Prostate gland (tissue), 2 donors: ENCODE measurements at regions not wholly inside any gene's neighbourhood (a gene's known extent, or its start where the extent isn't known, plus 50 kb on each side); places are given as distances from the start of the nearest gene placed in this dataset.

Experiments used
- DNase-seq: peaks from one replicate; pipeline ENCODE4 v3.0.0-alpha.2; 2019; ENCODE audit warnings: low spot score
- H3K27ac ChIP-seq, 2 donors: fragments of 200-600 bp; sonication (generic); 2 replicates each; pipeline ENCODE4 v1.5.1; 2017 to 2019
- H3K27me3 ChIP-seq: fragments of 200-600 bp; sonication (generic); replicated peaks from 2 replicates; pipeline ENCODE4 v1.5.1; 2019; ENCODE audit not compliant: insufficient read depth
- H3K36me3 ChIP-seq, 2 donors: fragments of 200-600 bp; sonication (generic); 1 replicate in 1 of 2; 2 replicates in 1 of 2; pipeline versions ENCODE4 v1.5.1 to v1.8.1; 2017 to 2019
- H3K4me1 ChIP-seq: fragments of 200-600 bp; sonication (generic); replicated peaks from 2 replicates; pipeline ENCODE4 v1.5.1; 2019
- H3K4me3 ChIP-seq, 2 donors: fragments of 200-600 bp; sonication (generic); 2 replicates each; pipeline ENCODE4 v1.5.1; 2017 to 2019
- H3K9me3 ChIP-seq: fragments of 200-600 bp; sonication (generic); 2 replicates; pipeline ENCODE4 v1.5.1; 2017
- POLR2A ChIP-seq: fragments of 450-650 bp; IDR thresholded peaks from one replicate; pipeline ENCODE4 v1.6.1; 2016; ENCODE audit warnings: antibody characterized with exemption, mild to moderate bottlenecking
- POLR2AphosphoS5 ChIP-seq: sonication (generic); formaldehyde crosslinking; IDR thresholded peaks from one replicate; pipeline ENCODE4 v1.6.1; 2017; ENCODE audit warnings: antibody characterized with exemption
- WGBS: methylation state at CpG from one replicate; pipeline ENCODE4 v1.1.5; 2018; 5-methylcytosine and 5-hydroxymethylcytosine counted together
- intact Hi-C: fragments of 100-400 bp; cut with DNase I; formaldehyde crosslinking; loops from one replicate; pipeline ENCODE4 v1.14.2; 2022
- TF ChIP-seq, protein P1 (sequence below), 4 experiments: fragments of 200-600 bp in 2 of 4; fragments of 450-650 bp in 2 of 4; sonication (generic) in 2 of 4; IDR thresholded peaks; 1 replicate in 3 of 4; 2 replicates in 1 of 4; pipeline ENCODE4 v1.5.1; 2016 to 2019; ENCODE audit warnings: antibody characterized with exemption in 4 of 4, mild to moderate bottlenecking in 2 of 4, moderate library complexity in 2 of 4

DNA sequence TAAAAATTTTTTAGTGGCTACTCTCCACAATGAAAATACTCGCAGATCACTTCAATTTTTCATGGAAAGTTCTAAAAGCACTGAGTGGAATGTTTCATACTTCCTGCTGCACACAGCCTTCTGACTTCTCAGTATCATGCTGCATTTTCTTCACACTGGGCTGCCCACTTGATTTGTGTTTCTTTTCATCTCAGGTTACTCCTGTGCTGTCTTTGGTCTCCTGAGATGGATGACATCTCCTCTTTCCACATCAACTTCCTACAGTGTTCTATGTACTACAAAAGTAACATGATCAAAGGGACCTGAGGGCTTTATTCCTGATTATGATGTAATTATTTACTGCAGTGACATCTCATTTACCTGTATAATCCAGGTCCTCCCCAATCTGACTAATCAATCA is 927.7 kb downstream of the ROBO2 start:
- no peak for DNase-seq
- Histone ChIP-seq H3K27ac (no peak overlapping the region), H3K4me1 (no peaks in the 10 kb centered on the region), H3K27me3 (no peaks in the 10 kb centered on the region), H3K9me3 (no peaks in the 10 kb centered on the region), H3K4me3 (no peak overlapping the region), H3K36me3 (no peaks in the 10 kb centered on the region)
- intact Hi-C loops: no loop called here
- TF ChIP-seq, protein P1, sequence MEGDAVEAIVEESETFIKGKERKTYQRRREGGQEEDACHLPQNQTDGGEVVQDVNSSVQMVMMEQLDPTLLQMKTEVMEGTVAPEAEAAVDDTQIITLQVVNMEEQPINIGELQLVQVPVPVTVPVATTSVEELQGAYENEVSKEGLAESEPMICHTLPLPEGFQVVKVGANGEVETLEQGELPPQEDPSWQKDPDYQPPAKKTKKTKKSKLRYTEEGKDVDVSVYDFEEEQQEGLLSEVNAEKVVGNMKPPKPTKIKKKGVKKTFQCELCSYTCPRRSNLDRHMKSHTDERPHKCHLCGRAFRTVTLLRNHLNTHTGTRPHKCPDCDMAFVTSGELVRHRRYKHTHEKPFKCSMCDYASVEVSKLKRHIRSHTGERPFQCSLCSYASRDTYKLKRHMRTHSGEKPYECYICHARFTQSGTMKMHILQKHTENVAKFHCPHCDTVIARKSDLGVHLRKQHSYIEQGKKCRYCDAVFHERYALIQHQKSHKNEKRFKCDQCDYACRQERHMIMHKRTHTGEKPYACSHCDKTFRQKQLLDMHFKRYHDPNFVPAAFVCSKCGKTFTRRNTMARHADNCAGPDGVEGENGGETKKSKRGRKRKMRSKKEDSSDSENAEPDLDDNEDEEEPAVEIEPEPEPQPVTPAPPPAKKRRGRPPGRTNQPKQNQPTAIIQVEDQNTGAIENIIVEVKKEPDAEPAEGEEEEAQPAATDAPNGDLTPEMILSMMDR (IDR thresholded peaks at IDR 0.05): no peak
- no peak for TF ChIP-seq POLR2AphosphoS5
- no peak for TF ChIP-seq POLR2A
- 55% methylated on average over 1 of the region's 1 CpG for WGBS

DNA sequence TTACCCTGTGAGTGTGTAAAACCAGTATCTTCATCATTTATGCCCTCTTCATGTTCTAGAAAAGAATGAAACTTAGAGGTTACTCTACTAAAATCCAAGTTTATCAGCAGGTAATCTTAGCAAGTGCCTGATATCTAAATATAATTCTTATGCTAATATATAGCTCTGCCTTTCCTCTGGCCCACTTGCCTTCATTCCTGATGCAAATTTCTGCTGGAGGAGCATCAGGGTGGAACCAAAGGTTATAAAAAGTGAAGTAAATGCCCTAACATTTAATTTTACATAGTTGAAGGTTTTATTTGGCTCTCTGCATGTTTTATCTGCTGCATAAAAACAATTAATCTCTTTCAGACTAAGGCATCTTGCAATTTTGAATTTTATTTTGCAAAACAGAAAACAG is 936.2 kb downstream of the ROBO2 start:
- Histone ChIP-seq H3K27ac (no peak overlapping the region), H3K9me3 (no peaks in the 10 kb centered on the region), H3K4me3 (no peak overlapping the region), H3K36me3 (no peaks in the 10 kb centered on the region), H3K27me3 (no peaks in the 10 kb centered on the region), H3K4me1 (no peaks in the 10 kb centered on the region)
- DNase-seq: no peak
- TF ChIP-seq, protein P1 (IDR thresholded peaks at IDR 0.05): no peak
- no peak for TF ChIP-seq POLR2A
- no peak for TF ChIP-seq POLR2AphosphoS5
- intact Hi-C loops: no loop called here

DNA sequence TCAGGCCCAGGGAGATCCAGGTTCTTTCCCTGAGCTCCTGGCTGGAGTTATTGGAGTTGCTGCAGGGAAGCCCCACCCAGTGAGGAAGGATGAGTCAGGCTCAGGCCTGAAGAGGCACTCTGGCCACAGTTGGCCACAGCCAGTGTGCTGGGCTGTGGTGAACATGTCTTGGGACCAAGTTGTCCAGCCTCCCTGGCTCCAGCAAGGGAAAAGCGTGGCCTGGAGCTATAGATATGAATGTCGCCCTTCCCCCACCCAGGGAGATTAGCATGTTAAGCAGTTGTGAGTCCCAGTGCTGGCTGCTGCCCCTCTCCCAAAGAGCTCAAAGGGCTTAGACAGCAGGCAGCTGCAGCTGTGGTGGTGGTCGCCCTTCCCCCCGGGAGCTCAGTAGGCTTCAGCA is 963.2 kb downstream of the ROBO2 start:
- no peak for DNase-seq
- Histone ChIP-seq H3K27ac (no peak overlapping the region), H3K27me3 (no peaks in the 10 kb centered on the region), H3K4me3 (no peak overlapping the region), H3K9me3 (no peaks in the 10 kb centered on the region), H3K4me1 (no peaks in the 10 kb centered on the region), H3K36me3 (no peaks in the 10 kb centered on the region)
- WGBS: 97% methylated on average over 4 of the region's 4 CpGs
- TF ChIP-seq, protein P1 (IDR thresholded peaks at IDR 0.05): no peak
- TF ChIP-seq POLR2AphosphoS5: no peak
- TF ChIP-seq POLR2A: no peak
- intact Hi-C loops: no loop called here

DNA sequence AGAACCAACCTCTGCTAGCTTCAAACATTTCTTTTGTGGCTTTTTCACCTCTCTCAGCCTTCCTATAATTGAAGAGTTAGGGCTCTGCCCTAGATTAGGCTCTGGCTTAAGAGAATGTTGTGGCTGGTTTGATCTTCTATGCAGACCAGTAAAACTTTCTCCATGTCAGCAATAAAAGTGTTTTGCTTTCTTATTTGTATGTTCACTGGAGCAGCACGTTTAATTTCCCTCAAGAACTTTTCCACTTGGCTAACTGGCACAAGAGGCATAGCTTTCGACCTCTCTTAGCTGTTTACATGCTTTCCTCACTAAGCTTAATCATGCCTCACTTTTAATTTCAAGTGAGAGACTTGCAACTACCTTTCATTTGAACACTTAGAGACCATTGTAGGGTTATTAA is 964.7 kb downstream of the ROBO2 start:
- TF ChIP-seq, protein P1 (IDR thresholded peaks at IDR 0.05): no peak
- TF ChIP-seq POLR2A: no peak
- no peak for TF ChIP-seq POLR2AphosphoS5
- H3K4me3 ChIP-seq: no peak overlapping the region
- WGBS: 77% methylated on average over 2 of the region's 2 CpGs
- intact Hi-C loops: no loop called here
- DNase-seq: no peak
- no peaks in the 10 kb centered on the region for H3K27me3 ChIP-seq
- no peaks in the 10 kb centered on the region for H3K9me3 ChIP-seq
- no peaks in the 10 kb centered on the region for H3K36me3 ChIP-seq
- no peak overlapping the region for H3K27ac ChIP-seq
- H3K4me1 ChIP-seq: no peaks in the 10 kb centered on the region

DNA sequence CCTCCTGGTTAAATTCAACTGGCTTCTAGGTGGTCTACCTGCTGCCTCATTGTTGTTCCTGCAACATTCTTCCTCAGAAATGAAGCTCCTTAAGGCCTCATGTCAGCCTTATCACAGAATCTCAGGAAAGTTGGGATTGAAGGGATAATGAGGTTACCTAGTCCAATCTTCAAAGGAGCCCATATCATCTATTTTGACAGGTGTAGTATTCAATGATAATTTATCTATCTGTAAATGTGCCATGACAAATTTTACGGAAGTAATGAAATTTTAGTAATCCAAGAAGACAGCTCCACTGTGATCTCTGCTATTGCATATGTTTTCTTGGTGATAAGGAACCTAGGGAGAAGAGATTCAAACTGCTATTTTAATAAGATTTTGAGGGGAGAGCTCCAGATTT is 973.8 kb downstream of the ROBO2 start:
- intact Hi-C loops: no loop called here
- no peak overlapping the region for H3K27ac ChIP-seq
- no peak for DNase-seq
- H3K36me3 ChIP-seq: no peaks in the 10 kb centered on the region
- WGBS: 76% methylated on average over 1 of the region's 1 CpG
- no peak overlapping the region for H3K4me3 ChIP-seq
- no peaks in the 10 kb centered on the region for H3K4me1 ChIP-seq
- H3K9me3 ChIP-seq: no peaks in the 10 kb centered on the region
- H3K27me3 ChIP-seq: no peaks in the 10 kb centered on the region
- TF ChIP-seq POLR2AphosphoS5: no peak
- no peak for TF ChIP-seq POLR2A
- TF ChIP-seq, protein P1 (IDR thresholded peaks at IDR 0.05): no peak
